ENCODE measurements at regions not wholly inside any gene's neighbourhood (a gene's known extent, or its start where the extent isn't known, plus 50 kb on each side); places are given as distances from the start of the nearest gene placed in this dataset.

DNA sequence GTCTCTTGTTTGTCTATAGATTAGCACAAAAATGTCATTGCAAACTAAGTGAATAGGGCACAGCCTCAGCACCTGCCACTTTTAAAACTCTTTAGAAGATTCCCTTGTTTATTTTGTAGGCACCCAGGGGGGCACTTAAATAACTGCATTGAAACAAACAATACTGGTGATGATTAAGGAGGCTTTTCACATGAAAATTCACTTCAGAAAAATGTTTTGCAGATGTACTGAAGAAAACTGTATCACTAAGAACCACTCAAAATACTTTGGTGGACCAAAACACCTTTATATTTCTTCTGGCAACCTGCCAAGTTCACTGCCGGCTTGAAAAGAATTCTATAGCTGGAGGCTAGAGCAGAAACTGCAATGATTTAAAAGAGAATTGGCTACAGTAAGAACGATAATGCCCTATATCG lies 281.5 kb downstream of the TOX3 start:
- TF ChIP-seq CTCF (IDR thresholded peaks at IDR 0.05; ENCODE audit: low read depth, low read length), result no peak
- Histone ChIP-seq H3K4me3 (ENCODE audit: low read depth, low read length) (no peak overlapping the region), H3K27me3 (ENCODE audit: insufficient read depth, low read depth, severe bottlenecking) (no peaks in the 10 kb centered on the region), H3K36me3 (no peaks in the 10 kb centered on the region), H3K27ac (no peak overlapping the region), H3K9me3 (ENCODE audit: severe bottlenecking) (no peaks in the 10 kb centered on the region)
- DNase-seq, result no peak

GRCh38 chr16:52257534-52257933 lies 289.4 kb downstream of the TOX3 start:
- DNase-seq, result no peak

GRCh38 chr16:52256310-52257078 lies 290.4 kb downstream of the TOX3 start:
- DNase-seq, result no peak
- H3K4me3 ChIP-seq (ENCODE audit: low read depth, low read length), result no peak overlapping the region
- H3K36me3 ChIP-seq, result no peaks in the 10 kb centered on the region
- H3K9me3 ChIP-seq (ENCODE audit: severe bottlenecking), result no peaks in the 10 kb centered on the region
- H3K27ac ChIP-seq, result no peak overlapping the region
- no peak for TF ChIP-seq CTCF (IDR thresholded peaks at IDR 0.05; ENCODE audit: low read depth, low read length)
- no peaks in the 10 kb centered on the region for H3K27me3 ChIP-seq (ENCODE audit: insufficient read depth, low read depth, severe bottlenecking)

More at GRCh38 chr16:52257534-52257933, 289.4 kb downstream of the TOX3 start:
- H3K27ac ChIP-seq, result no peak overlapping the region
- no peak overlapping the region for H3K4me3 ChIP-seq (ENCODE audit: low read depth, low read length)
- no peaks in the 10 kb centered on the region for H3K27me3 ChIP-seq (ENCODE audit: insufficient read depth, low read depth, severe bottlenecking)
- no peaks in the 10 kb centered on the region for H3K9me3 ChIP-seq (ENCODE audit: severe bottlenecking)
- H3K36me3 ChIP-seq, result no peaks in the 10 kb centered on the region
- no peak for TF ChIP-seq CTCF (IDR thresholded peaks at IDR 0.05; ENCODE audit: low read depth, low read length)

DNA sequence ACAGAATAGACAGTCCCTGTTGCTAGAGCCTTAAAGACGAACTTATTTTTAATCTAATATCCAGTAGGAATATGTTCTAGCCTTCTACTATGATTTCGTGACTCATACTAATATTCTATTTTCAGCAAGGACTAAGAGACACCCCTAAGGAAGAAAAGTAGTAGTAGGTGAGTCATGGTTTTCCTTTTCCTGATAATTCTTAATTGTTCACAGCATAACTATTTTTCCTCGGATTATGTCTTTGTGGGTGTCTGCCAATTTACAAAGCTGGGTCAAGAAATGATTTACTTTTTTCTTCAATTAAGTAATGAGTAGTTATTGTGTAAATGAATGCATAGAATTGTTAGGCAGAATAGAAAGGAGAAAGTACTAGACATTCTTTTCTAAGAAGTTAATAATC lies 292.2 kb downstream of the TOX3 start:
- H3K4me3 ChIP-seq (ENCODE audit: low read depth, low read length), result no peak overlapping the region

DNA sequence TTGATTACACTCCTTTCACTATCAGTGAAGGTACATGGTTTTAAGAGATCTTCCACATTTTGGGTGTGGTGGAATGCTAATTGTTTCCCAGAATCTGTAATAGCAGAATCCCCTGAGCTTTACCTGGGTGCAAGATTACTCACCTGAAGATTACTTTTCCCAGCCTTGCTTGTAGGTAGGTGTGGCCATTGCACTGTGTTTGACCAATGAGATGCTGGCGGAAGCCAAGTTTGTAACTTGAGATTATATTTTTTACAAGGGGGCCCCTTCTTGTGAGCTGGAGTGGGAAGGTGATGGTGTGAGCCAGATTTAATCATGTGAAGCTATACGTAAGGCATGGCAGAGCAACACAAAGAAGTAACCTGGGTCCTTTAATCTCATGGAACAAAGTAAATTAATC lies 294.3 kb downstream of the TOX3 start:
- TF ChIP-seq CTCF (IDR thresholded peaks at IDR 0.05; ENCODE audit: low read depth, low read length), result no peak
- no peak overlapping the region for H3K27ac ChIP-seq
- H3K36me3 ChIP-seq, result no peaks in the 10 kb centered on the region
- no peaks in the 10 kb centered on the region for H3K9me3 ChIP-seq (ENCODE audit: severe bottlenecking)
- no peak overlapping the region for H3K4me3 ChIP-seq (ENCODE audit: low read depth, low read length)
- no peaks in the 10 kb centered on the region for H3K27me3 ChIP-seq (ENCODE audit: insufficient read depth, low read depth, severe bottlenecking)
- DNase-seq, result no peak

More for the DNA sequence above, 292.2 kb downstream of the TOX3 start:
- H3K9me3 ChIP-seq (ENCODE audit: severe bottlenecking), result no peaks in the 10 kb centered on the region
- H3K27ac ChIP-seq, result no peak overlapping the region
- no peak for TF ChIP-seq CTCF (IDR thresholded peaks at IDR 0.05; ENCODE audit: low read depth, low read length)
- H3K27me3 ChIP-seq (ENCODE audit: insufficient read depth, low read depth, severe bottlenecking), result no peaks in the 10 kb centered on the region
- no peaks in the 10 kb centered on the region for H3K36me3 ChIP-seq
- DNase-seq, result no peak

GRCh38 chr16:52251495-52251894 lies 295.4 kb downstream of the TOX3 start:
- Histone ChIP-seq H3K4me3 (ENCODE audit: low read depth, low read length) (no peak overlapping the region), H3K27me3 (ENCODE audit: insufficient read depth, low read depth, severe bottlenecking) (no peaks in the 10 kb centered on the region), H3K9me3 (ENCODE audit: severe bottlenecking) (no peaks in the 10 kb centered on the region), H3K27ac (no peak overlapping the region), H3K36me3 (no peaks in the 10 kb centered on the region)
- TF ChIP-seq CTCF (IDR thresholded peaks at IDR 0.05; ENCODE audit: low read depth, low read length), result no peak
- DNase-seq, result no peak
